HCT116 (cell line): ENCODE measurements at regions not wholly inside any gene's neighbourhood (a gene's known extent, or its start where the extent isn't known, plus 50 kb on each side); places are given as distances from the start of the nearest gene placed in this dataset.

Experiments used
- ATAC-seq: fragments of 200-7000 bp; cut with Tn5 transposase; 2 replicates; pipeline ENCODE4 v1.9.1; 2020; ENCODE audit warnings: mild to moderate bottlenecking, moderate library complexity
- BruUV-seq: library from RNA; stranded (reverse); fragments of 400-500 nt; replicated peaks from 2 replicates; lab custom pipeline; 2021; lab: Mats Ljungman, UMichigan
- CTCF ChIA-PET: fragments of 300-600 bp; sonication (Branson Sonifier 250); formaldehyde crosslinking; loops from one replicate; lab custom pipeline; 2021; ENCODE audit warnings: antibody characterized with exemption; lab: Charles Lee
- POLR2A ChIA-PET: fragments of 300-600, 350-600 bp; sonication (Branson Sonifier 250); formaldehyde crosslinking; loops from one replicate; lab custom pipeline; 2021; ENCODE audit warnings: antibody characterized with exemption; lab: Charles Lee
- RAD21 ChIA-PET, 2 experiments: fragments of 300-600 bp; sonication (Branson Sonifier 250); formaldehyde crosslinking; loops; one replicate each; lab custom pipeline; 2023; ENCODE audit warnings: low total read pairs in 2 of 2; ENCODE audit not compliant: uncharacterized antibody in 2 of 2, unreplicated experiment in 2 of 2, low non-redundant PET in 1 of 2; lab: Charles Lee
- DNase-seq: peaks from one replicate; pipeline ENCODE4 v3.0.0-alpha.2; 2010; ENCODE audit warnings: low read depth, low spot score
- H2AFZ ChIP-seq: fragments of 200-600 bp; shearing (Covaris generic), sonication (generic); 2 replicates; pipeline ENCODE4 v1.6.1; 2017; ENCODE audit warnings: low read depth, mixed run types, mixed read lengths, antibody characterized with exemption, low read length; ENCODE audit not compliant: poor library complexity, severe bottlenecking
- H3K27ac ChIP-seq: 2 replicates; pipeline ENCODE4 v1.5.1; 2012; ENCODE audit warnings: low read depth, low read length
- H3K27me3 ChIP-seq: fragments of 200-600 bp; sonication (generic); 2 replicates; pipeline ENCODE4 v1.6.1; 2016; ENCODE audit warnings: mixed run types, low read length, mixed read lengths; ENCODE audit not compliant: insufficient read depth
- H3K36me3 ChIP-seq, 2 experiments: fragments of 200-500 bp in 1 of 2; fragments of 200-600 bp in 1 of 2; sonication (Bioruptor generic) in 1 of 2; sonication (generic) in 1 of 2; 2 replicates each; pipeline versions ENCODE4 v1.5.1 to v1.6.1; 2014 to 2016; ENCODE audit warnings: low read length in 2 of 2, inconsistent platforms in 1 of 2, mixed read lengths in 1 of 2, mixed run types in 1 of 2; ENCODE audit not compliant: insufficient read depth in 2 of 2, control insufficient read depth in 1 of 2
- H3K4me1 ChIP-seq, 2 experiments: fragments of 200-600 bp in 1 of 2; sonication (generic) in 1 of 2; 2 replicates each; pipeline versions ENCODE4 v1.5.1 to v1.6.1; 2012 to 2017; ENCODE audit warnings: low read length in 2 of 2, inconsistent platforms in 1 of 2, mild to moderate bottlenecking in 1 of 2, mixed read lengths in 1 of 2, mixed run types in 1 of 2, moderate library complexity in 1 of 2; ENCODE audit not compliant: insufficient read depth in 2 of 2, control insufficient read depth in 1 of 2
- H3K4me2 ChIP-seq: fragments of 200-600 bp; sonication (generic); 2 replicates; pipeline ENCODE4 v1.6.1; 2017; ENCODE audit warnings: mixed run types, low read length, mixed read lengths
- H3K4me3 ChIP-seq, 2 experiments: fragments of 200-600 bp in 1 of 2; sonication (generic) in 1 of 2; replicated peaks in 1 of 2; 2 replicates each; pipeline ENCODE4 v1.5.1; 2011 to 2016; ENCODE audit warnings: low read length in 2 of 2, control low read depth in 1 of 2, low read depth in 1 of 2, mild to moderate bottlenecking in 1 of 2, mixed read lengths in 1 of 2, mixed run types in 1 of 2
- H3K79me2 ChIP-seq: fragments of 200-600 bp; sonication (generic); 2 replicates; pipeline ENCODE4 v1.6.1; 2017; ENCODE audit warnings: mild to moderate bottlenecking, mixed run types, low read length, moderate library complexity, mixed read lengths; ENCODE audit not compliant: insufficient read depth
- H3K9ac ChIP-seq: fragments of 200-600 bp; sonication (generic); 2 replicates; pipeline ENCODE4 v1.6.1; 2016; ENCODE audit warnings: low read length, mixed read lengths
- H3K9me2 ChIP-seq: fragments of 200-600 bp; sonication (generic), shearing (Covaris generic); 2 replicates; pipeline ENCODE4 v1.6.1; 2017; ENCODE audit warnings: mixed run types, mild to moderate bottlenecking, moderate library complexity; ENCODE audit not compliant: insufficient read depth
- H3K9me3 ChIP-seq, 2 experiments: fragments of 200-500 bp in 1 of 2; fragments of 200-600 bp in 1 of 2; sonication (Bioruptor generic) in 1 of 2; sonication (generic) in 1 of 2; 2 replicates each; pipeline ENCODE4 v1.6.1; 2014 to 2017; ENCODE audit warnings: low read length in 2 of 2, mixed read lengths in 2 of 2, inconsistent platforms in 1 of 2, low read depth in 1 of 2, mild to moderate bottlenecking in 1 of 2, mixed run types in 1 of 2, moderate library complexity in 1 of 2; ENCODE audit not compliant: control insufficient read depth in 1 of 2, insufficient read depth in 1 of 2
- H4K20me1 ChIP-seq: fragments of 200-600 bp; sonication (generic), shearing (Covaris generic); 2 replicates; pipeline ENCODE4 v1.6.1; 2017; ENCODE audit warnings: mixed run types, mild to moderate bottlenecking, moderate library complexity; ENCODE audit not compliant: insufficient read depth
- EGR1 ChIP-seq: IDR thresholded peaks from 2 replicates; pipeline ENCODE4 v1.6.1; 2012; ENCODE audit warnings: low read depth
- FOSL1 ChIP-seq: IDR thresholded peaks from 2 replicates; pipeline ENCODE4 v1.6.1; 2012; ENCODE audit warnings: low read depth
- POLR2A ChIP-seq: IDR thresholded peaks from 2 replicates; pipeline ENCODE4 v1.7.0; 2011; ENCODE audit warnings: borderline replicate concordance; ENCODE audit not compliant: insufficient read depth, insufficient read length; ENCODE audit errors: extremely low read depth
- SIN3A ChIP-seq: IDR thresholded peaks from 2 replicates; pipeline ENCODE4 v1.6.1; 2012; ENCODE audit warnings: low read depth
- SP1 ChIP-seq: IDR thresholded peaks from 2 replicates; pipeline ENCODE4 v1.6.1; 2012; ENCODE audit warnings: low read depth
- YY1 ChIP-seq: IDR thresholded peaks from 2 replicates; pipeline ENCODE4 v1.6.1; 2011; ENCODE audit warnings: low read length, low read depth, moderate library complexity, mild to moderate bottlenecking; ENCODE audit not compliant: insufficient replicate concordance; ENCODE audit errors: extremely low read depth
- ZFX ChIP-seq: fragments of 450-650 bp; IDR thresholded peaks from 2 replicates; pipeline ENCODE4 v1.6.1; 2017
- intact Hi-C: fragments of 100-400 bp; cut with micrococcal nuclease; formaldehyde crosslinking; loops from 2 replicates; pipeline ENCODE4 v1.10.0; 2022
- TF ChIP-seq, protein P1 (sequence below): IDR thresholded peaks from 2 replicates; pipeline ENCODE4 v1.6.1; 2012
- TF ChIP-seq, protein P2 (sequence below), 3 experiments: fragments of 200-600 bp in 1 of 3; sonication (generic) in 1 of 3; IDR thresholded peaks in 2 of 3; conservative IDR thresholded peaks in 1 of 3; 2 replicates each; pipeline ENCODE4 v1.5.1; 2012 to 2017; ENCODE audit warnings: low read depth in 2 of 3, low read length in 2 of 3, antibody characterized with exemption in 1 of 3, borderline replicate concordance in 1 of 3, control low read depth in 1 of 3, mild to moderate bottlenecking in 1 of 3, mixed read lengths in 1 of 3, mixed run types in 1 of 3, moderate library complexity in 1 of 3; ENCODE audit not compliant: insufficient read depth in 1 of 3
- TF ChIP-seq, protein P3 (sequence below): IDR thresholded peaks from 2 replicates; pipeline ENCODE4 v1.6.1; 2011; ENCODE audit warnings: mild to moderate bottlenecking, low read length, moderate library complexity; ENCODE audit not compliant: insufficient replicate concordance; ENCODE audit errors: extremely low read depth

DNA sequence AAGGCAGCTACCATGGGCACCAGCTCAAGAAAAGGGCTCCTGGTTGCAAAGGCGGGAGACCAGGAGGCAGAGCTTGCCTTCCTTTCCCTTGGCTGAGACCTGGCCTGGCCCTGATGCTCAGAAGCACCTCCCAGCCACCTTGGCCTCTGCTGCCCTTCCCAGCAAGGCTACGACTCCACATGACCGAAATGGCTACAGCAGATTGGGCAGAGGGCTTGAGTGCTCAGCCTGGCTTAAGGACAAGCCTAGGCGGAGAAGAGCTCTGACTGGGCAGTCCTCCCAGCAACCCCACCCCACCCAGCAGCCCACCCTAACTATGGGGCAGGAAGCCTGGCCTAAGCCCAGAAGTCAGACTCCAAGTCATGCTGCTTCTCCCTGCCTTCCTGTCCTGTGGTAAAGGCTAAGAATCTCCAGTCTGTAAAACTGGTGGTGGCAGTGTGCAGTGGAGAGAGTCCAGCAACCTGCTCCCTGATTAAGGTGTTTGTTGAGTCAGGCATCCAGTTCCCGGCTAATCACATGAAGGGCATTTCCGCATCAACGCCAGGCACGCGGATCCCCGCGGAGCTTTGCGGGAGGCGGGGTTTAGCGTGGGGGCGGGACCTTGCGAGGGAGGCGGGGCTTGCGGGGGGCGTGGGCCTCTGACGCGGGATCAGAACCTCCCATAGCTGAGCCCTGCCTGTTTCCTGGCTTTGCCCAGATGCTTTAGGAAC is 256.0 kb downstream of the BCL11A start:
- Histone ChIP-seq H3K4me1 (peaks cover 0 to 11% of the 10 kb centered on the region in 2 experiments; a peak in 1 of 4 replicates), H3K79me2 (no peaks in the 10 kb centered on the region), H4K20me1 (no peaks in the 10 kb centered on the region), H3K4me2 (peak overlapping the region; percentile 35), H2AFZ (peak overlapping the region; percentile 98), H3K27ac (no peak overlapping the region), H3K4me3 (no peak overlapping the region), H3K27me3 (peaks cover 7% of the 10 kb centered on the region), H3K9ac (no peak overlapping the region), H3K9me2 (no peaks in the 10 kb centered on the region), H3K9me3 (no peaks in the 10 kb centered on the region), H3K36me3 (no peaks in the 10 kb centered on the region)
- BruUV-seq: no TSS peak
- DNase-seq: peak; percentile 32
- ChIA-PET RAD21 (interaction anchor here in 1 of 2 experiments (0.6 kb wide), 1 partner anchor 234 kb away, joined by 3 read pairs; no protein-coding TSS in a partner anchor), POLR2A (interaction anchor here (0.6 kb wide), 1 partner anchor 256 kb away, joined by 4 read pairs; no protein-coding TSS in a partner anchor), CTCF (no interaction called here)
- TF ChIP-seq, protein P1, sequence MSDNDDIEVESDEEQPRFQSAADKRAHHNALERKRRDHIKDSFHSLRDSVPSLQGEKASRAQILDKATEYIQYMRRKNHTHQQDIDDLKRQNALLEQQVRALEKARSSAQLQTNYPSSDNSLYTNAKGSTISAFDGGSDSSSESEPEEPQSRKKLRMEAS: peak; percentile 62
- no peak for TF ChIP-seq SIN3A
- no peak for TF ChIP-seq POLR2A
- no peak for TF ChIP-seq EGR1
- TF ChIP-seq SP1: no peak
- peak; percentile 97 for ATAC-seq
- intact Hi-C loops: no loop called here

DNA sequence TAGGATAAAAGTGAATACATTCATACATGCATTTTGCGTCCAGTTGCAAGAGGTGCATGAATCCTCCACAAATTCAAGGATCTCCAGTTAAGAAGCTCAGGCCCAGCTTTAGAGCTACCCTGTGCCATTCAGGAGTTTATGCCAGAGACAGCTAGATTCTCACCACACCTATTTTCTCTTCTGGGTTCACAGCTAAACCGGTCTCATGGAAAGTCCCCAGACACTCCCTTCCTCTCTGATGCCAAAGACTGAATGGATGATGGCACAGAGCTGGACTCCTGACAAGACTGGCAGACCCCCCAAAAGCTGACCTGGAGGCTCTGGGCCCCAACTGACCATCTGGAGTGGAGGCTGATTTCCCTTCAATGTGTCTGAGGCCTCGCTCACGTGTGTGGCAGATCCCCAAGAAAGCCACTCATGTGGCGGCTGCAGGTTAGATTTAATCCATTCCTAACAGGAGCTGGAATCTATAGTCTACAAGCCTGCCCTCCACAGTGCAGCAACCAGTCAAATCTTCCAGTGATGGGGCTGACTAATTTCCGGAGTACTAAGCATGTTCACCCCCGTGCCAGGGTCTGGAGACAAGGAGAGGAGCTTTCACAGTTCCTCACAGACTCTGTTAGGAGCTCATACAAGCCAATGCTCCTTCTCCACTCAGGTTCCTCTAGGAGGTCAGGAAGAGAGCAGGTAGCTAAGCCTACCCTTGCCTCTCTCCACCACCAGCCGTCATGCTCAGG is 257.1 kb downstream of the BCL11A start:
- no peak overlapping the region for H3K9ac ChIP-seq
- RAD21 ChIA-PET: no interaction called here
- H3K36me3 ChIP-seq: no peaks in the 10 kb centered on the region
- H3K27ac ChIP-seq: no peak overlapping the region
- no TSS peak for BruUV-seq
- H3K27me3 ChIP-seq: peaks cover 12% of the 10 kb centered on the region
- peaks cover 0 to 11% of the 10 kb centered on the region in 2 experiments; a peak in 1 of 4 replicates for H3K4me1 ChIP-seq
- CTCF ChIA-PET: no interaction called here
- no peak overlapping the region for H3K4me3 ChIP-seq
- TF ChIP-seq FOSL1 (no peak), ZFX (no peak), YY1 (no peak)
- TF ChIP-seq, protein P2, sequence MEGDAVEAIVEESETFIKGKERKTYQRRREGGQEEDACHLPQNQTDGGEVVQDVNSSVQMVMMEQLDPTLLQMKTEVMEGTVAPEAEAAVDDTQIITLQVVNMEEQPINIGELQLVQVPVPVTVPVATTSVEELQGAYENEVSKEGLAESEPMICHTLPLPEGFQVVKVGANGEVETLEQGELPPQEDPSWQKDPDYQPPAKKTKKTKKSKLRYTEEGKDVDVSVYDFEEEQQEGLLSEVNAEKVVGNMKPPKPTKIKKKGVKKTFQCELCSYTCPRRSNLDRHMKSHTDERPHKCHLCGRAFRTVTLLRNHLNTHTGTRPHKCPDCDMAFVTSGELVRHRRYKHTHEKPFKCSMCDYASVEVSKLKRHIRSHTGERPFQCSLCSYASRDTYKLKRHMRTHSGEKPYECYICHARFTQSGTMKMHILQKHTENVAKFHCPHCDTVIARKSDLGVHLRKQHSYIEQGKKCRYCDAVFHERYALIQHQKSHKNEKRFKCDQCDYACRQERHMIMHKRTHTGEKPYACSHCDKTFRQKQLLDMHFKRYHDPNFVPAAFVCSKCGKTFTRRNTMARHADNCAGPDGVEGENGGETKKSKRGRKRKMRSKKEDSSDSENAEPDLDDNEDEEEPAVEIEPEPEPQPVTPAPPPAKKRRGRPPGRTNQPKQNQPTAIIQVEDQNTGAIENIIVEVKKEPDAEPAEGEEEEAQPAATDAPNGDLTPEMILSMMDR (IDR thresholded peaks at IDR 0.05 in 2 of 3, conservative IDR thresholded peaks at IDR 0.05 in 1 of 3; ENCODE audit: borderline replicate concordance in 1 of 3, insufficient read depth in 1 of 3, low read depth in 2 of 3, low read length in 2 of 3): no peak
- TF ChIP-seq, protein P3, sequence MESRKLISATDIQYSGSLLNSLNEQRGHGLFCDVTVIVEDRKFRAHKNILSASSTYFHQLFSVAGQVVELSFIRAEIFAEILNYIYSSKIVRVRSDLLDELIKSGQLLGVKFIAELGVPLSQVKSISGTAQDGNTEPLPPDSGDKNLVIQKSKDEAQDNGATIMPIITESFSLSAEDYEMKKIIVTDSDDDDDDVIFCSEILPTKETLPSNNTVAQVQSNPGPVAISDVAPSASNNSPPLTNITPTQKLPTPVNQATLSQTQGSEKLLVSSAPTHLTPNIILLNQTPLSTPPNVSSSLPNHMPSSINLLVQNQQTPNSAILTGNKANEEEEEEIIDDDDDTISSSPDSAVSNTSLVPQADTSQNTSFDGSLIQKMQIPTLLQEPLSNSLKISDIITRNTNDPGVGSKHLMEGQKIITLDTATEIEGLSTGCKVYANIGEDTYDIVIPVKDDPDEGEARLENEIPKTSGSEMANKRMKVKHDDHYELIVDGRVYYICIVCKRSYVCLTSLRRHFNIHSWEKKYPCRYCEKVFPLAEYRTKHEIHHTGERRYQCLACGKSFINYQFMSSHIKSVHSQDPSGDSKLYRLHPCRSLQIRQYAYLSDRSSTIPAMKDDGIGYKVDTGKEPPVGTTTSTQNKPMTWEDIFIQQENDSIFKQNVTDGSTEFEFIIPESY: no peak
- no peaks in the 10 kb centered on the region for H3K79me2 ChIP-seq
- ATAC-seq: no peak
- H3K4me2 ChIP-seq: no peak overlapping the region
- H4K20me1 ChIP-seq: no peaks in the 10 kb centered on the region
- H3K9me2 ChIP-seq: no peaks in the 10 kb centered on the region
- H2AFZ ChIP-seq: no peak overlapping the region
- POLR2A ChIA-PET: no interaction called here
- intact Hi-C loops: no loop called here
- DNase-seq: no peak
- H3K9me3 ChIP-seq: no peaks in the 10 kb centered on the region
